Heart left ventricle (tissue), 16 donors: ENCODE measurements at regions not wholly inside any gene's neighbourhood (a gene's known extent, or its start where the extent isn't known, plus 50 kb on each side); places are given as distances from the start of the nearest gene placed in this dataset.

ENCODE experiments used
- ATAC-seq, 4 donors: fragments of 200-7000 bp; cut with Tn5 transposase; one replicate each; pipeline ENCODE4 v1.9.1; 2020 to 2022; ENCODE audit warnings: moderate library complexity in 4 of 4, mild to moderate bottlenecking in 3 of 4, moderate number of reproducible peaks in 1 of 4
- DNase-seq, 5 donors: peaks; one replicate each; pipeline ENCODE4 v3.0.0-alpha.2; 2020
- H3K27ac ChIP-seq, 12 donors: fragments of 200-600 bp; sonication (generic) in 4 of 12; one replicate each; pipeline versions ENCODE4 v1.5.0 to v1.8.0; 2016 to 2022; ENCODE audit warnings: mild to moderate bottlenecking in 2 of 12
- H3K27me3 ChIP-seq, 9 donors: fragments of 200-600 bp; sonication (generic) in 2 of 9; one replicate each; pipeline versions ENCODE4 v1.5.1 to v1.8.0; 2016 to 2022; ENCODE audit warnings: mild to moderate bottlenecking in 3 of 9
- H3K36me3 ChIP-seq, 9 donors: fragments of 200-600 bp; sonication (generic) in 2 of 9; one replicate each; pipeline versions ENCODE4 v1.5.0 to v1.8.0; 2018 to 2022; ENCODE audit warnings: mild to moderate bottlenecking in 2 of 9
- H3K4me1 ChIP-seq, 12 donors: fragments of 200-600 bp; sonication (generic) in 4 of 12; one replicate each; pipeline versions ENCODE4 v1.5.0 to v1.8.0; 2016 to 2022; ENCODE audit warnings: mild to moderate bottlenecking in 3 of 12
- H3K4me3 ChIP-seq, 12 donors: fragments of 200-600 bp; sonication (generic) in 4 of 12; one replicate each; pipeline versions ENCODE4 v1.5.0 to v1.8.0; 2017 to 2022; ENCODE audit warnings: mild to moderate bottlenecking in 9 of 12, moderate library complexity in 4 of 12
- H3K9me3 ChIP-seq, 12 donors: fragments of 200-600 bp; sonication (generic) in 4 of 12; one replicate each; pipeline versions ENCODE4 v1.5.0 to v1.8.0; 2016 to 2022; ENCODE audit warnings: mild to moderate bottlenecking in 1 of 12
- POLR2A ChIP-seq, 2 donors: fragments of 450-650 bp; IDR thresholded peaks; one replicate each; pipeline ENCODE4 v1.6.1; 2017; ENCODE audit warnings: antibody characterized with exemption in 2 of 2, mild to moderate bottlenecking in 2 of 2, moderate library complexity in 2 of 2
- WGBS, 4 donors: extraction: QIAGEN DNeasy Blood & Tissue Kit in 2 of 4; methylation state at CpG; one replicate each; pipeline versions ENCODE4 v1.1.5 to v1.1.7; 2013 to 2018; 5-methylcytosine and 5-hydroxymethylcytosine counted together
- intact Hi-C, 10 donors: fragments of 100-400 bp; cut with DNase I; formaldehyde crosslinking; loops; one replicate each; pipeline versions ENCODE4 v1.11.1 to v1.14.2; 2022
- TF ChIP-seq, protein P1 (sequence below), 12 donors: fragments of 200-600 bp; sonication (generic) in 4 of 12; IDR thresholded peaks; one replicate each; pipeline versions ENCODE4 v1.5.0 to v1.8.0; 2018 to 2022; ENCODE audit warnings: antibody characterized with exemption in 12 of 12, mild to moderate bottlenecking in 5 of 12
- donor health status: ischemic (EF 13 %, LVEDD 7.1; RV severe dilation, severe dysfunction).
- donor health status: healthy with polysubstance abuse.
- donor health status: DM: no; HTN: yes; CAD: no.
- donor health status: DM: no; HTN: no; CAD: no.
- donor health status: ischemic (EF 25% LVEDD 6.9; RV normal size, moderate dysfunction).
- donor health status: ischemic (EF 25% LVEDD 5.7; RV mildly dilated, moderate dysfunction).
- donor health status: healthy.
- donor health status: DM: yes; HTN: yes; CAD: no.
- donor health status: ischemic (EF 35%, LVEDD 5.7; RV mildly dilated, moderate dysfunction).
- donor health status: nonischemic (EF 11% LVEDD 7.7; RV severe dilation, severe dysfunction).
- donor health status: DM: yes; HTN: yes; CAD: no.
- donor health status: PGD.
- donor health status: ischemic (EF 29% LVEDD 5.4; RV normal size, mild dysfunction).
- donor health status: nonischemic (EF 23%, LVEDD 6.1; RV moderate dilation, normal function).

- Histone ChIP-seq H3K9me3 (no peaks in the 10 kb centered on the region), H3K4me1 (no peaks in the 10 kb centered on the region), H3K27ac (no peak overlapping the region), H3K4me3 (no peak overlapping the region), H3K36me3 (no peaks in the 10 kb centered on the region), H3K27me3 (peaks cover 0 to 6% (median 0%) of the 10 kb centered on the region in 9 donors)
- intact Hi-C loops, result no loop called here
- TF ChIP-seq, protein P1, sequence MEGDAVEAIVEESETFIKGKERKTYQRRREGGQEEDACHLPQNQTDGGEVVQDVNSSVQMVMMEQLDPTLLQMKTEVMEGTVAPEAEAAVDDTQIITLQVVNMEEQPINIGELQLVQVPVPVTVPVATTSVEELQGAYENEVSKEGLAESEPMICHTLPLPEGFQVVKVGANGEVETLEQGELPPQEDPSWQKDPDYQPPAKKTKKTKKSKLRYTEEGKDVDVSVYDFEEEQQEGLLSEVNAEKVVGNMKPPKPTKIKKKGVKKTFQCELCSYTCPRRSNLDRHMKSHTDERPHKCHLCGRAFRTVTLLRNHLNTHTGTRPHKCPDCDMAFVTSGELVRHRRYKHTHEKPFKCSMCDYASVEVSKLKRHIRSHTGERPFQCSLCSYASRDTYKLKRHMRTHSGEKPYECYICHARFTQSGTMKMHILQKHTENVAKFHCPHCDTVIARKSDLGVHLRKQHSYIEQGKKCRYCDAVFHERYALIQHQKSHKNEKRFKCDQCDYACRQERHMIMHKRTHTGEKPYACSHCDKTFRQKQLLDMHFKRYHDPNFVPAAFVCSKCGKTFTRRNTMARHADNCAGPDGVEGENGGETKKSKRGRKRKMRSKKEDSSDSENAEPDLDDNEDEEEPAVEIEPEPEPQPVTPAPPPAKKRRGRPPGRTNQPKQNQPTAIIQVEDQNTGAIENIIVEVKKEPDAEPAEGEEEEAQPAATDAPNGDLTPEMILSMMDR (IDR thresholded peaks at IDR 0.05), result no peak
- no peak for TF ChIP-seq POLR2A (IDR thresholded peaks at IDR 0.05)
- no peak for DNase-seq
- WGBS, 4 donors, result 81 to 83% (median 82%) methylated on average over 9 of the region's 9 CpGs
- no peak for ATAC-seq
These were observed 72.2 kb upstream of the PTCH1 start for GRCh38 chr9:95588724-95589588.

DNA sequence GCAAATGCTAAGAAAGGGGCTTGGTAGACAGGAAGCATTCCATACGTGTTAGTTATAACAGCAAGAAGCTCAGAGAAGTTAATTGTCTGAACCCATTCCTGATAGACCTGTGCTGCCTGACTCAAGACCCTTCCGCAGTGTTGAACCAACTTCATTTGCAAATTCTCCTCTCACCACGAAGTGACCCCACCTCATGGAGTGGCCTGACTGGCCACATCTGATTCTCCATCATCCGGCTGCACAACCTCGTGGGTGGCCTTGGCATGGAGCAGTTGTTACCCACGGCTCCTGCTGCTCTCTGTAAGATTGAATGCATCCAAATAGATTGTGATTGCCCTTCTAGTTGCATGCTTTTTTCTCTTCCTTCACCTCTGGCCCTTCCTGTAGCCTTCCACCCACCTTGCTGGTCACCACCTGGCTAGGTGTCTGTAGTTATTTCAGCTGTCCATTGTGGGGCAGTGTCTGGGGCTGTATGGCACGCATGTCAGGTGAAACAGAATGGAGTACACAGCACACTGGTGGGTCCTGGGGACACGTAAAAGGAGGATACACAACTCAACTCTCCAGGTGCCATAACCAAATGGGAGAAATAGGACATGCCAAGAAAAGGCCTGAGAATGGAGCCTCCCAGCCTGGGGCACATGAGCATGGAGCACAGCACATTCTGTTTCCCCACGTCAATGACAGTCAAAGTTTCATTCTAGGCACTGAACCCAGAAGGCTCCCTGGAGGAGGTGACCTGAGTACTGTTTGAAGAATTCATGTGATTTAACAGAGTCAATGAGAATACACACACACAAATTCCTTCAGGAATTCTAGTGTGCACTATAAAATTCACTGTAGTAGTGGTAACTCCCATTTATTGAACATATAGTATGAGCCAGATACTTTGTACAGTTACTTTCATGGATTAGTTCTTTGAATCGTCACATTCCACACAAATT lies 70.5 kb upstream of the PTCH1 start:
- H3K36me3 ChIP-seq, result no peaks in the 10 kb centered on the region
- WGBS, 4 donors, result 79 to 82% (median 81%) methylated on average over 10 of the region's 10 CpGs

DNA sequence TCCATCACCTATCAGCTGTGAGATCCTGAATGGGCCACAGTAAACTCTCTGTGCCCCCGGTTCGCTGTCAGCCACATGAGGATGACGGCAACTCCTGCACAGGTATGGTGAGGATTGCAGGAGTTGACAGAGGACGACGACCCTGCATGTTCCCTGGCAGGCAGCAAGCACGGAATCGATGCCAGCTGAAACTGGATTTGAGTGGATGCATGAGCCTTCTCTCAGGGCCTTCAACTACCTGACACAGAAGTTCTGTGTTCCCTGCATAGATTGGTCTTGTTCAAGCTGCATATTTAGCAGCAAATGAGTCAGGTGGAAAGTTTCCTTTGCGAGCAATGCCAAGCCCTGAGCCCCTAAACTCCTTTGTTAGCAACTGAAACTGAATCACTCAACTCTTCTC lies 69.6 kb upstream of the PTCH1 start:
- peaks cover 0 to 6% (median 0%) of the 10 kb centered on the region in 9 donors for H3K27me3 ChIP-seq
- H3K27ac ChIP-seq, result no peak overlapping the region
- H3K4me3 ChIP-seq, result no peak overlapping the region
- no peak for ATAC-seq
- no peak for DNase-seq
- H3K4me1 ChIP-seq, result no peaks in the 10 kb centered on the region
- TF ChIP-seq POLR2A (IDR thresholded peaks at IDR 0.05), result no peak
- TF ChIP-seq, protein P1 (IDR thresholded peaks at IDR 0.05), result no peak
- intact Hi-C loops, result no loop called here
- WGBS, 4 donors, result 85 to 91% (median 87%) methylated on average over 8 of the region's 8 CpGs
- H3K36me3 ChIP-seq, result no peaks in the 10 kb centered on the region
- no peaks in the 10 kb centered on the region for H3K9me3 ChIP-seq

More for the DNA sequence above, 70.5 kb upstream of the PTCH1 start:
- no peak overlapping the region for H3K4me3 ChIP-seq
- H3K27ac ChIP-seq, result no peak overlapping the region
- H3K27me3 ChIP-seq, result peaks cover 0 to 6% (median 0%) of the 10 kb centered on the region in 9 donors
- DNase-seq (no peak), ATAC-seq (no peak)
- no peaks in the 10 kb centered on the region for H3K4me1 ChIP-seq
- no peak for TF ChIP-seq POLR2A (IDR thresholded peaks at IDR 0.05)
- TF ChIP-seq, protein P1 (IDR thresholded peaks at IDR 0.05), result no peak
- H3K9me3 ChIP-seq, result no peaks in the 10 kb centered on the region
- intact Hi-C loops, result no loop called here

DNA sequence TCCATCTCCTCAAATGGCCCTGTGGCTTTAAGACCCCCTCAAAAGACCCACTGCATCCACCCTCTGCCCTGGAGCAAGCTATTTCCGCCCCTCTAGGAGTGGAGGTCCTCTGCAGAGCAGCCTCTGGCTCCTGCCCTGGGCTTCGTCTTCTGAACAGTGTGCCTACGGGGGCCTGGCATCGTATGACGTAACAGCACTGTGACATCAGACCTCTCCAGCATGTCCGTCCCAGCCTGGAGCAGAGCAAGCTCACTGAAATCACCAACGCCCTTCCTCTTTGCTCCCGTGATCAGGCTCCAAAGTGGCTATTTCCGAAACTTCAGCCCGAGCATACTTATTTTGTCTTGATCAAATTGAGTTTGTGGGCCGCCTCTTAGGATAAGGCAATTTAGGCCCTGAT lies 69.1 kb upstream of the PTCH1 start:
- no peaks in the 10 kb centered on the region for H3K36me3 ChIP-seq
- DNase-seq (no peak), ATAC-seq (no peak)
- intact Hi-C loops, result no loop called here
- TF ChIP-seq POLR2A (IDR thresholded peaks at IDR 0.05), result no peak
- TF ChIP-seq, protein P1 (IDR thresholded peaks at IDR 0.05), result no peak
- no peak overlapping the region for H3K27ac ChIP-seq
- H3K9me3 ChIP-seq, result no peaks in the 10 kb centered on the region
- WGBS, 4 donors, result 77 to 88% (median 81%) methylated on average over 11 of the region's 11 CpGs
- H3K4me3 ChIP-seq, result no peak overlapping the region
- H3K27me3 ChIP-seq, result peaks cover 0 to 6% (median 0%) of the 10 kb centered on the region in 9 donors
- no peaks in the 10 kb centered on the region for H3K4me1 ChIP-seq
